SU-DHL-6 (cell line): ENCODE measurements at regions not wholly inside any gene's neighbourhood (a gene's known extent, or its start where the extent isn't known, plus 50 kb on each side); places are given as distances from the start of the nearest gene placed in this dataset.

Experiments used
- H2AFZ ChIP-seq: fragments of 200-600 bp; sonication (generic); 2 replicates; pipeline ENCODE4 v1.6.1; 2014; ENCODE audit warnings: low read depth, mild to moderate bottlenecking, moderate library complexity, mixed read lengths, antibody characterized with exemption, low read length; ENCODE audit not compliant: severe bottlenecking
- H3F3A ChIP-seq: fragments of 200-600 bp; shearing (Covaris generic); 2 replicates; pipeline ENCODE4 v1.6.0; 2016; ENCODE audit warnings: antibody characterized with exemption, mild to moderate bottlenecking; ENCODE audit not compliant: insufficient read depth
- H3K27ac ChIP-seq: fragments of 200-600 bp; sonication (generic); 2 replicates; pipeline ENCODE4 v1.5.1; 2016; ENCODE audit warnings: low read depth, mild to moderate bottlenecking, low read length, moderate library complexity, mixed read lengths
- H3K27me3 ChIP-seq: fragments of 200-600 bp; sonication (generic), shearing (Covaris generic); 2 replicates; pipeline ENCODE4 v1.6.0; 2014; ENCODE audit warnings: mild to moderate bottlenecking, low read length
- H3K36me3 ChIP-seq: fragments of 200-600 bp; sonication (generic); 2 replicates; pipeline ENCODE4 v1.6.1; 2014; ENCODE audit warnings: mild to moderate bottlenecking, low read length, mixed read lengths
- H3K4me2 ChIP-seq: fragments of 300-600, 200-600 bp; shearing (Covaris generic), sonication (generic); 2 replicates; pipeline ENCODE4 v1.6.0; 2014; ENCODE audit warnings: low read length, low read depth, mild to moderate bottlenecking; ENCODE audit not compliant: poor library complexity, severe bottlenecking
- H3K4me3 ChIP-seq: fragments of 200-600 bp; sonication (generic); 2 replicates; pipeline ENCODE4 v1.5.1; 2014; ENCODE audit warnings: antibody characterized with exemption, low read length, mild to moderate bottlenecking, mixed read lengths; ENCODE audit not compliant: insufficient read depth, poor library complexity, severe bottlenecking
- H3K79me2 ChIP-seq: fragments of 200-600 bp; sonication (generic); 2 replicates; pipeline ENCODE4 v1.6.1; 2014; ENCODE audit warnings: mild to moderate bottlenecking, low read length, moderate library complexity; ENCODE audit not compliant: insufficient read depth
- H3K9ac ChIP-seq: fragments of 200-600 bp; sonication (generic); 2 replicates; pipeline ENCODE4 v1.7.0; 2014; ENCODE audit warnings: mild to moderate bottlenecking, low read length
- H3K9me2 ChIP-seq: fragments of 200-600 bp; sonication (generic); replicated peaks from 2 replicates; pipeline ENCODE4 v1.6.1; 2014; ENCODE audit warnings: low read length; ENCODE audit not compliant: insufficient read depth
- H3K9me3 ChIP-seq: fragments of 200-600 bp; sonication (generic); 2 replicates; pipeline ENCODE4 v1.6.1; 2014; ENCODE audit warnings: low read length, mixed read lengths; ENCODE audit not compliant: insufficient read depth
- H4K20me1 ChIP-seq: fragments of 200-600 bp; sonication (generic); 2 replicates; pipeline ENCODE4 v1.6.1; 2014; ENCODE audit warnings: low read depth, mild to moderate bottlenecking, antibody characterized with exemption, low read length, moderate library complexity, mixed read lengths
- EZH2phosphoT487 ChIP-seq: fragments of 200-600 bp; sonication (generic), shearing (Covaris generic); conservative IDR thresholded peaks from 2 replicates; pipeline ENCODE4 v1.6.1; 2018; ENCODE audit warnings: mild to moderate bottlenecking, antibody characterized with exemption, low read length, moderate library complexity, mixed read lengths
- TF ChIP-seq, protein P1 (sequence below): fragments of 200-600 bp; sonication (generic); IDR thresholded peaks from one replicate; pipeline ENCODE4 v1.5.1; 2017; ENCODE audit warnings: antibody characterized with exemption, mild to moderate bottlenecking, low read length, moderate library complexity; ENCODE audit not compliant: insufficient read depth, poor library complexity, severe bottlenecking

DNA sequence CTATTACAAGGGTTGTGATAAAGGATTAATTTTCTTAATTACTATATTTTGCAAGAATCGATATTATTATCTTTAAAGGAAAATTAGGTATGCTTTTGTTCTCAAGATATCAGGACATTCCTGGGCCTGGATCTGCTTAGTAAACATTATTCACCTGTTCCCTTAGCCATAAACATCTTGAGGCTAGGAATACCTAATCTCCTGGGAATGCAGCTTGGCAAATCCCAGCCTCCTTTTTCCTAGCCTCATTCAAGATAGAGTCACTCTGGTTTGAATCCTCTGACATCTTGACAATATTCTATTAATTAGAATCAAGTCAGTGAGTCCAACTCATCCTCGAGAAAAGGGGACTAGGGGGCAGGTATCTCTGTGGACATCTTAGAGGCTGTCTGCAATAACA lies 327.1 kb downstream of the STIM2 start:
- no peaks in the 10 kb centered on the region for H3F3A ChIP-seq
- H3K9ac ChIP-seq, result no peak overlapping the region
- H4K20me1 ChIP-seq, result no peaks in the 10 kb centered on the region
- no peak overlapping the region for H3K4me2 ChIP-seq
- no peaks in the 10 kb centered on the region for H3K9me3 ChIP-seq
- no peaks in the 10 kb centered on the region for H3K27me3 ChIP-seq
- no peak overlapping the region for H2AFZ ChIP-seq
- no peaks in the 10 kb centered on the region for H3K9me2 ChIP-seq
- H3K79me2 ChIP-seq, result no peaks in the 10 kb centered on the region
- TF ChIP-seq, protein P1, sequence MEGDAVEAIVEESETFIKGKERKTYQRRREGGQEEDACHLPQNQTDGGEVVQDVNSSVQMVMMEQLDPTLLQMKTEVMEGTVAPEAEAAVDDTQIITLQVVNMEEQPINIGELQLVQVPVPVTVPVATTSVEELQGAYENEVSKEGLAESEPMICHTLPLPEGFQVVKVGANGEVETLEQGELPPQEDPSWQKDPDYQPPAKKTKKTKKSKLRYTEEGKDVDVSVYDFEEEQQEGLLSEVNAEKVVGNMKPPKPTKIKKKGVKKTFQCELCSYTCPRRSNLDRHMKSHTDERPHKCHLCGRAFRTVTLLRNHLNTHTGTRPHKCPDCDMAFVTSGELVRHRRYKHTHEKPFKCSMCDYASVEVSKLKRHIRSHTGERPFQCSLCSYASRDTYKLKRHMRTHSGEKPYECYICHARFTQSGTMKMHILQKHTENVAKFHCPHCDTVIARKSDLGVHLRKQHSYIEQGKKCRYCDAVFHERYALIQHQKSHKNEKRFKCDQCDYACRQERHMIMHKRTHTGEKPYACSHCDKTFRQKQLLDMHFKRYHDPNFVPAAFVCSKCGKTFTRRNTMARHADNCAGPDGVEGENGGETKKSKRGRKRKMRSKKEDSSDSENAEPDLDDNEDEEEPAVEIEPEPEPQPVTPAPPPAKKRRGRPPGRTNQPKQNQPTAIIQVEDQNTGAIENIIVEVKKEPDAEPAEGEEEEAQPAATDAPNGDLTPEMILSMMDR, result no peak
- no peak for TF ChIP-seq EZH2phosphoT487
- no peaks in the 10 kb centered on the region for H3K36me3 ChIP-seq
- no peak overlapping the region for H3K27ac ChIP-seq
- H3K4me3 ChIP-seq, result no peak overlapping the region

DNA sequence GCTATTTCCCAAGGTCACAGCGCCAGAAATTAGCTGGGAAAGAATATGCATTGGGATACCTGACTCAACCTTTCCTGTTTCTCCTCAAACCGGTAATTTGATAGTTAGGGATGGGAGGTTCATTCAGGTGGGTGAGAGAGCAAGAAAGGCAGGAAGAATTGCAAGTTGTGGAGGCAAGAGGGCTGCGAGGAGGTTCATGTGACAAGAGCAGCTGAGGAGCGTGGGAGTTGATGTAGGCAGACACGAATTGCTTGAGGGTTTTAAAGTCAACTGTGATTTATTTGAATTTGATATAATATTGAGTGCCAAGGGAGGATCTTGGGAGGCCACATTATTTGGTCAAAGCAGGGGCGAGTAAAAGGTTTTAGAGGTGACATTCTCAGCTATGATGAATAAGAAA lies 329.0 kb downstream of the STIM2 start:
- Histone ChIP-seq H3F3A (no peaks in the 10 kb centered on the region), H2AFZ (no peak overlapping the region), H3K4me3 (no peak overlapping the region), H4K20me1 (no peaks in the 10 kb centered on the region), H3K9ac (no peak overlapping the region), H3K27ac (no peak overlapping the region), H3K9me2 (no peaks in the 10 kb centered on the region), H3K9me3 (no peaks in the 10 kb centered on the region), H3K79me2 (no peaks in the 10 kb centered on the region), H3K27me3 (no peaks in the 10 kb centered on the region), H3K4me2 (no peak overlapping the region), H3K36me3 (no peaks in the 10 kb centered on the region)
- no peak for TF ChIP-seq EZH2phosphoT487
- TF ChIP-seq, protein P1, result no peak

DNA sequence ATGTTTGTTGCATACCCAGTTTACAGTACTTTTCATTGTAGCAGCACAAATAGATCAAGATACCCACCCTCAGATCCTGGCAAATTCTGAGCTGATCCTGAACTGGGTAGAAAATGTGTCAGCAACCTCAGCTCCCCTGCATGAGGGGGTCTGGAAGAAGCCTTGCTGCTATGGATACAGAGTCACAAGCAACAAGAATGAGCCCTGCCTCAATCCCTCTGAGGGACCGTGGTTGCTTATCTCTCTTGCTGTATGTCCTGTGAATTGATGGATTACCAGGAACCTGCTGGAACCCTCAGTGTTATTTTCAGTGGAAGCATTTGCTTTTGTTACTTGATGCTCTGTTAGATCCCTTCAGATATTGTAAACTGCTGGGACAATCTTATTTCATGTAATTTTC lies 331.0 kb downstream of the STIM2 start:
- Histone ChIP-seq H3K79me2 (no peaks in the 10 kb centered on the region), H4K20me1 (no peaks in the 10 kb centered on the region), H3K27ac (no peak overlapping the region), H3K4me3 (no peak overlapping the region), H3K9me2 (no peaks in the 10 kb centered on the region), H2AFZ (no peak overlapping the region), H3K9ac (no peak overlapping the region), H3K27me3 (no peaks in the 10 kb centered on the region), H3K9me3 (no peaks in the 10 kb centered on the region), H3F3A (no peaks in the 10 kb centered on the region), H3K4me2 (no peak overlapping the region), H3K36me3 (no peaks in the 10 kb centered on the region)
- TF ChIP-seq, protein P1, result no peak
- no peak for TF ChIP-seq EZH2phosphoT487
